SK-N-SH (cell line): ENCODE measurements at regions not wholly inside any gene's neighbourhood (a gene's known extent, or its start where the extent isn't known, plus 50 kb on each side); places are given as distances from the start of the nearest gene placed in this dataset.

Experiments
- CTCF ChIA-PET: fragments of 300-600, 350-600 bp; formaldehyde crosslinking; extraction: SDS; loops from one replicate; lab custom pipeline; 2021; lab: Yijun Ruan, JAX
- POLR2A ChIA-PET: fragments of 350-600 bp; sonication (Branson Sonifier 250); formaldehyde crosslinking; extraction: SDS; loops from one replicate; lab custom pipeline; 2020; ENCODE audit warnings: antibody characterized with exemption, inconsistent platforms; lab: Yijun Ruan, JAX
- DNase-seq: peaks from one replicate; pipeline ENCODE4 v3.0.0; 2012
- H2AFZ ChIP-seq: fragments of 200-600 bp; sonication (generic); 2 replicates; pipeline ENCODE4 v1.8.1; 2016; ENCODE audit warnings: antibody characterized with exemption, mild to moderate bottlenecking, low read depth
- H3F3A ChIP-seq: fragments of 200-600 bp; sonication (generic); replicated peaks from 2 replicates; pipeline ENCODE3; 2016; ENCODE audit warnings: antibody characterized with exemption, mild to moderate bottlenecking; ENCODE audit not compliant: insufficient read depth
- H3K27ac ChIP-seq, 2 experiments: fragments of 200-500 bp in 1 of 2; fragments of 200-600 bp in 1 of 2; sonication (Bioruptor generic) in 1 of 2; sonication (generic), shearing (Covaris generic) in 1 of 2; 2 replicates each; pipeline versions ENCODE4 v1.5.1 to v1.6.1; 2014 to 2016; ENCODE audit warnings: low read depth in 2 of 2, inconsistent platforms in 1 of 2, low read length in 1 of 2, mild to moderate bottlenecking in 1 of 2, mixed read lengths in 1 of 2
- H3K27me3 ChIP-seq: fragments of 200-600 bp; sonication (generic), shearing (Covaris generic); 2 replicates; pipeline ENCODE4 v1.6.1; 2016; ENCODE audit warnings: mixed run types; ENCODE audit not compliant: insufficient read depth
- H3K36me3 ChIP-seq, 2 experiments: fragments of 200-500 bp in 1 of 2; fragments of 200-600 bp in 1 of 2; sonication (Bioruptor generic) in 1 of 2; sonication (generic) in 1 of 2; replicated peaks in 1 of 2; 2 replicates each; pipeline versions ENCODE3 to v1.5.1; 2014 to 2016; ENCODE audit warnings: low read length in 1 of 2, mild to moderate bottlenecking in 1 of 2; ENCODE audit not compliant: insufficient read depth in 2 of 2, control insufficient read depth in 1 of 2
- H3K4me1 ChIP-seq, 2 experiments: fragments of 200-500 bp in 1 of 2; fragments of 200-600 bp in 1 of 2; sonication (Bioruptor generic) in 1 of 2; sonication (generic), shearing (Covaris generic) in 1 of 2; 2 replicates each; pipeline versions ENCODE4 v1.5.1 to v1.6.1; 2014 to 2016; ENCODE audit warnings: low read depth in 1 of 2, low read length in 1 of 2, mixed run types in 1 of 2; ENCODE audit not compliant: insufficient read depth in 2 of 2, control insufficient read depth in 1 of 2
- H3K4me2 ChIP-seq: fragments of 200-600 bp; sonication (generic), shearing (Covaris generic); 2 replicates; pipeline ENCODE4 v1.6.1; 2017; ENCODE audit warnings: mixed run types
- H3K4me3 ChIP-seq, 2 experiments: fragments of 200-500 bp in 1 of 2; fragments of 200-600 bp in 1 of 2; sonication (Bioruptor generic) in 1 of 2; sonication (generic), shearing (Covaris generic) in 1 of 2; 2 replicates each; pipeline versions ENCODE4 v1.5.1 to v1.8.1; 2014 to 2016; ENCODE audit warnings: low read depth in 2 of 2, inconsistent platforms in 1 of 2, low read length in 1 of 2, mild to moderate bottlenecking in 1 of 2, mixed read lengths in 1 of 2, moderate library complexity in 1 of 2
- H3K79me2 ChIP-seq: fragments of 200-600 bp; sonication (generic); 2 replicates; pipeline ENCODE4 v1.8.1; 2017; ENCODE audit warnings: mild to moderate bottlenecking; ENCODE audit not compliant: insufficient read depth
- H3K9ac ChIP-seq: fragments of 200-600 bp; sonication (generic); 2 replicates; pipeline ENCODE4 v1.6.1; 2017; ENCODE audit warnings: mixed run types
- H3K9me2 ChIP-seq: fragments of 200-600 bp; sonication (generic); 2 replicates; pipeline ENCODE4 v1.6.1; 2017; ENCODE audit warnings: mixed run types
- H3K9me3 ChIP-seq: fragments of 200-600 bp; sonication (generic); 2 replicates; pipeline ENCODE4 v1.6.1; 2017; ENCODE audit warnings: mixed run types, mild to moderate bottlenecking, moderate library complexity
- H4K20me1 ChIP-seq: fragments of 200-600 bp; sonication (generic); 2 replicates; pipeline ENCODE4 v1.6.1; 2017; ENCODE audit warnings: mild to moderate bottlenecking, mixed run types; ENCODE audit not compliant: insufficient read depth
- CHD2 ChIP-seq: fragments of 150-350 bp; IDR thresholded peaks from 2 replicates; pipeline ENCODE4 v1.6.1; 2018; ENCODE audit warnings: low read length; ENCODE audit not compliant: partially characterized antibody
- ELF1 ChIP-seq: IDR thresholded peaks from 2 replicates; pipeline ENCODE4 v1.4.0; 2012
- EZH2phosphoT487 ChIP-seq: fragments of 200-600 bp; sonication (generic); IDR thresholded peaks from 2 replicates; pipeline ENCODE4 v1.6.1; 2017; ENCODE audit warnings: low read depth, mixed run types, mild to moderate bottlenecking, antibody characterized with exemption, moderate library complexity, borderline replicate concordance
- MEF2A ChIP-seq: IDR thresholded peaks from 2 replicates; pipeline ENCODE4 v1.4.0; 2012; ENCODE audit warnings: low read depth, borderline replicate concordance
- NFIC ChIP-seq: IDR thresholded peaks from 2 replicates; pipeline ENCODE4 v1.4.0; 2012; ENCODE audit warnings: borderline replicate concordance
- RAD21 ChIP-seq: IDR thresholded peaks from 2 replicates; pipeline ENCODE4 v1.6.1; 2012; ENCODE audit warnings: mild to moderate bottlenecking, low read length
- SIN3A ChIP-seq: IDR thresholded peaks from 2 replicates; pipeline ENCODE4 v1.6.1; 2012; ENCODE audit warnings: low read depth, mild to moderate bottlenecking, low read length, moderate library complexity, borderline replicate concordance
- TAF1 ChIP-seq: IDR thresholded peaks from 2 replicates; pipeline ENCODE4 v1.6.1; 2012; ENCODE audit warnings: low read depth, mild to moderate bottlenecking, low read length, moderate library complexity, borderline replicate concordance
- TEAD4 ChIP-seq: IDR thresholded peaks from 2 replicates; pipeline ENCODE4 v1.4.0; 2012; ENCODE audit warnings: mild to moderate bottlenecking, borderline replicate concordance; ENCODE audit not compliant: insufficient read depth
- YY1 ChIP-seq: IDR thresholded peaks from 2 replicates; pipeline ENCODE4 v1.4.0; 2012; ENCODE audit warnings: low read depth, mild to moderate bottlenecking
- WGBS: methylation state at CpG from one replicate; pipeline ENCODE4 v1.1.6; 2017; ENCODE audit warnings: low lambda C conversion rate; 5-methylcytosine and 5-hydroxymethylcytosine counted together
- TF ChIP-seq, protein P1 (sequence below): IDR thresholded peaks from 2 replicates; pipeline ENCODE4 v1.4.0; 2012; ENCODE audit warnings: low read depth, borderline replicate concordance
- TF ChIP-seq, protein P2 (sequence below): IDR thresholded peaks from 2 replicates; pipeline ENCODE4 v1.4.0; 2012; ENCODE audit warnings: low read depth, borderline replicate concordance
- TF ChIP-seq, protein P3 (sequence below): fragments of 150-350 bp; IDR thresholded peaks from 2 replicates; pipeline ENCODE4 v1.6.1; 2016; ENCODE audit warnings: mild to moderate bottlenecking, low read depth, low read length

DNA sequence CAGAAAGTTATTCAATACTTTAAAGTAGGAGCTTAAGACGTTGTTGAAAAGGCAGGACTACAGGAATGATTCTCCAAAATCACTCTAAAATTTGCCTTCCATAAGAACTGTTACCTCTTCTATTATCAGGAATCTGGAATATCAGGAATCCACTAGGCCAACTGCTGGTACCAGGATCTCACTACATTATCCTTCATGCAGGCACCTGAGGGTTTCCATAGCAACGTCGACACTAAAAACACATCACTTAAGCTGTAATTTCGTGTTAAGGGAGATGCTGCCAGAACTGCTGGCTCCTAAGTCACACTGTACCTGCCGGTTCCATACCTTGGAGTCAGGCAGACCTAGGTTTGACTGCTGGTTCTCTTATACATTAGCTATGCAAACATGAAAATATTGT, 139.7 kb upstream of the C1orf87 start:
- WGBS = 58% methylated on average over 5 of the region's 5 CpGs
- H3K27ac ChIP-seq = no peak overlapping the region
- no peaks in the 10 kb centered on the region for H3K79me2 ChIP-seq
- no peaks in the 10 kb centered on the region for H3K27me3 ChIP-seq
- no peak overlapping the region for H3K4me3 ChIP-seq
- TF ChIP-seq TEAD4 (no peak), ELF1 (no peak), RAD21 (no peak)
- H3K9ac ChIP-seq = no peak overlapping the region
- no peak overlapping the region for H2AFZ ChIP-seq
- H3K4me2 ChIP-seq = no peak overlapping the region
- no peaks in the 10 kb centered on the region for H3K9me3 ChIP-seq
- no peaks in the 10 kb centered on the region for H3K4me1 ChIP-seq
- DNase-seq = no peak
- ChIA-PET CTCF (interaction anchor here (1.2 to 1.4 kb wide), 2 partner anchors 19 to 21 kb away, joined by 3 to 6 read pairs; no protein-coding TSS in a partner anchor), POLR2A (no interaction called here)
- H3K36me3 ChIP-seq = no peaks in the 10 kb centered on the region
- no peaks in the 10 kb centered on the region for H3F3A ChIP-seq
- no peaks in the 10 kb centered on the region for H4K20me1 ChIP-seq
- H3K9me2 ChIP-seq = 0 out of 2 replicates have a peak, but pooled peaks cover 3% of the 10 kb centered on the region

DNA sequence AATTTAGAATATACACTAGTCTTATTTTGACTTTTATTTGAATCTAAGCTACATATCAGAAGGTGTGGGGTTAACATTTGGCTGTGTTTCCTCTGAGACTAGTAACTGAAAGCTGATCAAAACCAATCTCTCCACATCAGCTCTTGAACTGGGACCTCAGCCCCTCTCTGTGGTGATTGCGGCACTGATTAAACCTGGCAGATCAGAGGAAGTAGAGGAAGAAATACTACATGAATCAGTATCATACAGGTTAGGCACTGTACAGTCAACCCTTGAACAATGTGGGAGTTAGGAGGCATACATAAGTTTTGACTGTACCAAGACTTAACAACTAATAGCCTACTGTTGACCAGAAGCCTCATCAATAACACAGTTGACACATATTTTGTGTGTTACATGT, 122.5 kb upstream of the C1orf87 start:
- WGBS = 82% methylated on average over 1 of the region's 1 CpG
- Histone ChIP-seq H3K9me2 (no peaks in the 10 kb centered on the region), H3K4me3 (no peak overlapping the region), H3K79me2 (no peaks in the 10 kb centered on the region), H3K36me3 (no peaks in the 10 kb centered on the region), H3K4me2 (no peak overlapping the region), H3K27ac (no peak overlapping the region), H3F3A (no peaks in the 10 kb centered on the region), H3K9me3 (no peaks in the 10 kb centered on the region), H3K27me3 (no peaks in the 10 kb centered on the region), H3K4me1 (no peaks in the 10 kb centered on the region; a peak in 1 of 4 replicates), H2AFZ (no peak overlapping the region), H3K9ac (no peak overlapping the region), H4K20me1 (no peaks in the 10 kb centered on the region)
- ChIA-PET CTCF (no interaction called here), POLR2A (no interaction called here)
- no peak for DNase-seq
- TF ChIP-seq RAD21 = no peak
- TF ChIP-seq NFIC = no peak
- no peak for TF ChIP-seq TAF1
- no peak for TF ChIP-seq YY1
- TF ChIP-seq CHD2 = no peak
- TF ChIP-seq EZH2phosphoT487 = no peak
- TF ChIP-seq, protein P1, sequence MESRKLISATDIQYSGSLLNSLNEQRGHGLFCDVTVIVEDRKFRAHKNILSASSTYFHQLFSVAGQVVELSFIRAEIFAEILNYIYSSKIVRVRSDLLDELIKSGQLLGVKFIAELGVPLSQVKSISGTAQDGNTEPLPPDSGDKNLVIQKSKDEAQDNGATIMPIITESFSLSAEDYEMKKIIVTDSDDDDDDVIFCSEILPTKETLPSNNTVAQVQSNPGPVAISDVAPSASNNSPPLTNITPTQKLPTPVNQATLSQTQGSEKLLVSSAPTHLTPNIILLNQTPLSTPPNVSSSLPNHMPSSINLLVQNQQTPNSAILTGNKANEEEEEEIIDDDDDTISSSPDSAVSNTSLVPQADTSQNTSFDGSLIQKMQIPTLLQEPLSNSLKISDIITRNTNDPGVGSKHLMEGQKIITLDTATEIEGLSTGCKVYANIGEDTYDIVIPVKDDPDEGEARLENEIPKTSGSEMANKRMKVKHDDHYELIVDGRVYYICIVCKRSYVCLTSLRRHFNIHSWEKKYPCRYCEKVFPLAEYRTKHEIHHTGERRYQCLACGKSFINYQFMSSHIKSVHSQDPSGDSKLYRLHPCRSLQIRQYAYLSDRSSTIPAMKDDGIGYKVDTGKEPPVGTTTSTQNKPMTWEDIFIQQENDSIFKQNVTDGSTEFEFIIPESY = no peak
- TF ChIP-seq, protein P2, sequence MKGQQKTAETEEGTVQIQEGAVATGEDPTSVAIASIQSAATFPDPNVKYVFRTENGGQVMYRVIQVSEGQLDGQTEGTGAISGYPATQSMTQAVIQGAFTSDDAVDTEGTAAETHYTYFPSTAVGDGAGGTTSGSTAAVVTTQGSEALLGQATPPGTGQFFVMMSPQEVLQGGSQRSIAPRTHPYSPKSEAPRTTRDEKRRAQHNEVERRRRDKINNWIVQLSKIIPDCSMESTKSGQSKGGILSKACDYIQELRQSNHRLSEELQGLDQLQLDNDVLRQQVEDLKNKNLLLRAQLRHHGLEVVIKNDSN = no peak
- TF ChIP-seq SIN3A = no peak
- TF ChIP-seq MEF2A = no peak
- TF ChIP-seq, protein P3, sequence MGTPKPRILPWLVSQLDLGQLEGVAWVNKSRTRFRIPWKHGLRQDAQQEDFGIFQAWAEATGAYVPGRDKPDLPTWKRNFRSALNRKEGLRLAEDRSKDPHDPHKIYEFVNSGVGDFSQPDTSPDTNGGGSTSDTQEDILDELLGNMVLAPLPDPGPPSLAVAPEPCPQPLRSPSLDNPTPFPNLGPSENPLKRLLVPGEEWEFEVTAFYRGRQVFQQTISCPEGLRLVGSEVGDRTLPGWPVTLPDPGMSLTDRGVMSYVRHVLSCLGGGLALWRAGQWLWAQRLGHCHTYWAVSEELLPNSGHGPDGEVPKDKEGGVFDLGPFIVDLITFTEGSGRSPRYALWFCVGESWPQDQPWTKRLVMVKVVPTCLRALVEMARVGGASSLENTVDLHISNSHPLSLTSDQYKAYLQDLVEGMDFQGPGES = no peak
- TF ChIP-seq ELF1 = no peak
